SHP77 (cell line): ENCODE measurements at regions not wholly inside any gene's neighbourhood (a gene's known extent, or its start where the extent isn't known, plus 50 kb on each side); places are given as distances from the start of the nearest gene placed in this dataset.
"Not testable (repeated sequence)": the region's sequence is repeated elsewhere in the genome, so short reads cannot be mapped to it uniquely, and the experiment has no call there.

Experiments
- DNase-seq, 2 experiments: peaks; one replicate each; lab custom pipeline; 2025; lab: John Stamatoyannopoulos, UW

GRCh38 chr6:50962213-50962759 lies 143.6 kb downstream of the TFAP2B start:
- no peak for DNase-seq

GRCh38 chr6:50963952-50964351 lies 145.3 kb downstream of the TFAP2B start:
- DNase-seq: no peak

DNA sequence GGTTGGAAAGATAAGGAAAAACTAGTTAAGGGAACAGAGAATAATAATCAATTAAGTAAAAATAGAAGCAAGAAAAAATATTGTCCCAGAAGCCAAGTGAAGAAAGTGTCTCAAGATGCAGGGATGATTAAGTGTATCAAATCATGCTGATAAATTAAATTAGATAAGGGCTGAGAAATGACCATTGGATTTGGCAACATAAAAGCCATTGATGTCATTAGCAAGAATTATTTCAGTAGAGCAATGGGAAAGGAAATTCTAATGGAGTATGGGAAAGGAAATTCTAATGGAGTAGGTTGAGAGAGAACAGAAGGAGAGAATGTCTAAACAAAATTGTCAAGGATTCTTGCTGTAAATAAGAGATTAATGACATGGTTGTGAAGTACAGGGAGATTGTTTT lies 146.8 kb downstream of the TFAP2B start:
- DNase-seq: no peak

- DNase-seq: no peak
These were observed 147.9 kb downstream of the TFAP2B start for GRCh38 chr6:50966532-50966931.

- no peak for DNase-seq
These were observed 148.3 kb downstream of the TFAP2B start for GRCh38 chr6:50966986-50967385.

DNA sequence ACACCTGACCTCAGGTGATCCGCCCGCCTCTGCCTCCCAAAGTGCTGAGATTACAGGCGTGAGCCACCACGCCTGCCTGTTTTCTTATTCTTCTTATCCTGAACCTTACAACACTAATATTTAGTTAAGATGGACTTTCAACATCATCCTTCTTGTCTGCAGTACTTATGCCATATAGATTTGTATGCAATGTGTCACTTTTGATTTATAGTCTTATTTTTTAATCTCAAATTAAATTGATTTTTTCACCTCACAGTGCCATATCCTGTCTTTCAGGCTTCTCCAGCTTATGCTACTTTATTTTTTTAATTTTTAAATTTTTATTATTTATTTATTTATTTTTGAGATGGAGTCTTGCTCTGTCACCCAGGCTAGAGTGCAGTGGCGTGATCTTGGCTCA lies 149.6 kb downstream of the TFAP2B start:
- DNase-seq: not testable (repeated sequence)

DNA sequence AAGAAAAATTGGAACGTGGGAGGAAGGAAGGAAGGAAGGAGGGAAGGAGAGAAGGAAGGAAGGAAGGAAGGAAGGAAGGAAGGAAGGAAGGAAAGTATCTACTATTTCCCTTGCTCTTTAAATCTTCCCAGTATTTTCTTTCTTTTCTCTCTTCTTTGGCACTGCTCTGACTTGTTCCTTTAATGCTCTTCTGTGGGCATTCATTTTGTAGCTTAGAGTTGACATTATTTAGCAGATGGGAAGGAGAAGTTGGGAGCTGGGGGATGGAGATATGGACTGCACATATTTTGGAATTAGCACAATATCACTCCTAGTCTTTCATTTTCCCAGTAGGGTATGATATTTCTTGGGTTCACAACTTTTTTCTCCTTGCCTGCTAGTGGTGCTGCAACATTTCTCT lies 152.2 kb downstream of the TFAP2B start:
- DNase-seq: no peak

DNA sequence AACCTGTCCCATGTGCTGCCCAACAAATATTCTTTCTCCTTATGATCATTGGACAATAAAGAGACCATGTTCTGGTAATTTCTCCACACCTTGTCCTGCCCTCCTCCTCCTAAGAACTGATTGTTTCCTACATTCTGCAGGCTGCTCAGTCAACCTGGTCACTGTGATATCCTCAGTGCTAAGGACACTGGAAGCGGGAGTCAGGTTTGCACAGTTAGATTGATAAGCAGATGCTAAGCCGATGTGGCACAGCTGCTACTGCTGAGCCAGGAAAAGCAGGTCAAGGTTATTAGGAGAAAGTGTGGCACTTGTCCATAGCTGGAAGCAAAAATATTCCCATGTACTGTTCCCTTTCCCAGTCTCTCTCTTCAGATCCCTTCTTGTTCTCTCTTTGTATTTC lies 154.8 kb downstream of the TFAP2B start:
- DNase-seq: no peak

GRCh38 chr6:50974319-50974718 lies 155.6 kb downstream of the TFAP2B start:
- no peak for DNase-seq

DNA sequence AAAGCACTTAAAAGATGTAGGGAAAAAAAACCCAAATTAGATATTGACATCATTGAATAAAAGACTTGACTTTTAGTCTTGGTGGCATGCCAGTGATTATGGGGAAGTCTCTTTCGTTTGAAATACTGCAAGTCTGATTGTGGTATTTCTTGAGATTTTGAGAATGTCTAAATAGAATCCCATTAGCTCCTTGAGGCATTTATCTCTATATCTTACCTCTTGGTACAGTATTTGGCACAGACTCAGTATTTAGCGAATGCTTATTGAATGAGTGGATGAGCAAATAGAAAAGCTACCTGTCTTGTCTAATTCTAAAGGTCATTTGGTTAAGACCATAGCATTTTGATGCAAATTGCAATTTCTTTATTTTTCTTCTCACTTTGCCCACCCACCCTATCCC lies 156.5 kb downstream of the TFAP2B start:
- DNase-seq: no peak

DNA sequence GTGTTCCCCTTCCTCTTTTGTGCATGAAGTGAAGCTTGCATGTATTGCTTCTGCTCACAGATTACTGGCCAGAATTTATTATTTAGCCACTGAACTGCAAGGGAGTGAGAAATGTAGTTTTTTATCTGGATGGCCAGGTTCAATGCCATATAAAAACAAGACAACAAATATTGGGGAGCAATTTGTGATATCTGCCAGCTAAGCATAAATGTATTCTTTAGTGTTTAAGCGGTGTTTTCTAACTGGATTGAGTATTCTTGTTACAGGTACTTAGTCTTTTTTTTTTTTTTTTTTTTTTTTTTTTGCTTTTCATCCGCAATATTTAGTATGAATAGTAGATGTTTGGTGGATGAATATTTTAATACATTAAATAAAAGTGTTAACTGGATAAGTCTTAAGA lies 158.2 kb downstream of the TFAP2B start:
- no peak for DNase-seq

GRCh38 chr6:50977796-50978195 lies 159.1 kb downstream of the TFAP2B start:
- DNase-seq: no peak

- no peak for DNase-seq
These were observed 159.9 kb downstream of the TFAP2B start for GRCh38 chr6:50978380-50979170.

DNA sequence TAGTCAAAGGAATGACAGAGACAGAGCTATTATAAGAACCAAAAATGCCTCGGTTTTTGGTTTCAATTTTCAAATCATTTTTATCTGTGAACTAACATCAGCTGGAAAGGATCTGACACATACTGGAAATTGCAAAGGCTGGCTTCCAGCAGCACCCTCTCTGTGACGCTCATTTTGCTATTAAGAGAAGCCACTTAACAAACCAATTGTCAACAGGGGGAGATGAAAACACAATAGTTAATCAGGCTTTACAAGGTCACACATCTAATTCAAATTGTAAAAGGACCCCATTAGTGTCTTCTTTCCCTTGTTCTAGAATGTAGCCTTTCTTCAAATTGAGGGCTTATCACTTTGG lies 160.5 kb downstream of the TFAP2B start:
- no peak for DNase-seq

DNA sequence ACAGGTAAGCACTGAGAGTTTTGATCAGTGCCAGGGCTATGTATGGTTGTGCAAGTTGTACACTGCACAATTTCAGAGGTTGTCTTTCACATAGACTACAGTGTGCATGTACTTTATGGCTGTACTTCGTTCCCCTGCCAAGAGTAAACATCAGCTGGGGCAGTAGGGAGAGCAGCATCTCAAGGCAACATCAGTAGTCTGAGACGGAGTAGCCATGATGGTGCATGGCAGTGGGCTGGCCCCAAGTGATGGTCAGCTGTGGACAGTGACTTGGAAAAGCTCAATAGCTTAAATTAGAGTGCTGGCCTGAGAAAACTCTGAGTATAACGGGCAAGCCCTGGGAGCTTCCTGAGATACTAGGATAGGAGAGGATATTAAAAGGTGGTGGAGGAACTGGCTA lies 165.5 kb downstream of the TFAP2B start:
- DNase-seq: no peak

DNA sequence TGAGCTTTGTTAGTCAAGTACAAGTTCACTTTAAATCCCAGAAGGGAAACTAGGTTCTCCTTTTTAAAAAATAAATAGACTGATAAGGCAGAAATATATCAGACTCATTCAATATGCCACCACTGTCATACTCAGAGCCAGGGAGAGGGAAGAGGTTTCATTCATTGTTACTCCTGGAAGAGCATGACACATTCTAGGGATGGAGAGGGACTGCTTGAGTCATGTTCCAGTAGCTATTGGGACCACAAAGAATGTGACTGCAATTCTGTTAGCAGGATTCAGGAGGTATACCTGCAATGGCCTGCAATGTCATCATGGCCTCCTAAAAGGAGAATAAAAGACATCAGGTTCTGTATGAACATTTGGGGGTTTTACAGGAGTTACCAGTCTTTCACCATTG lies 167.6 kb downstream of the TFAP2B start:
- no peak for DNase-seq

DNA sequence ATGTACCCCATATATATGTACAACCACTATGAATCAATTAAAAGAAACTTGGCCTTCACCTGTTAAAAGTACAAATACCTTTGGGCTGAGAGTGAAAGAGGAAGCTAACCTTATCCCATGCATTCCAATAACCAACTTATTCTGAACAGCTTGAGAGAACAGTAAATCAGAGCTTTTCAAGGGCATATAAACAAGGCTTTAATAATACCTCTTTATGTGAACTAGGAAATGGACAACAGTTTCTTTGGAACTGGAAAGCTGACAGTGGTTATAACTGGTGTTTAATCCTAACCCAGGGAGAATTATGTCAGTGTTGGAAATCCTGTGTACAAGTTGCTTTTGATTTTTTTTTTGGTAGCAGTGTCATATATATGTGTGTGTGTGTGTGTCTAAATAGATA lies 170.5 kb downstream of the TFAP2B start:
- DNase-seq: no peak

DNA sequence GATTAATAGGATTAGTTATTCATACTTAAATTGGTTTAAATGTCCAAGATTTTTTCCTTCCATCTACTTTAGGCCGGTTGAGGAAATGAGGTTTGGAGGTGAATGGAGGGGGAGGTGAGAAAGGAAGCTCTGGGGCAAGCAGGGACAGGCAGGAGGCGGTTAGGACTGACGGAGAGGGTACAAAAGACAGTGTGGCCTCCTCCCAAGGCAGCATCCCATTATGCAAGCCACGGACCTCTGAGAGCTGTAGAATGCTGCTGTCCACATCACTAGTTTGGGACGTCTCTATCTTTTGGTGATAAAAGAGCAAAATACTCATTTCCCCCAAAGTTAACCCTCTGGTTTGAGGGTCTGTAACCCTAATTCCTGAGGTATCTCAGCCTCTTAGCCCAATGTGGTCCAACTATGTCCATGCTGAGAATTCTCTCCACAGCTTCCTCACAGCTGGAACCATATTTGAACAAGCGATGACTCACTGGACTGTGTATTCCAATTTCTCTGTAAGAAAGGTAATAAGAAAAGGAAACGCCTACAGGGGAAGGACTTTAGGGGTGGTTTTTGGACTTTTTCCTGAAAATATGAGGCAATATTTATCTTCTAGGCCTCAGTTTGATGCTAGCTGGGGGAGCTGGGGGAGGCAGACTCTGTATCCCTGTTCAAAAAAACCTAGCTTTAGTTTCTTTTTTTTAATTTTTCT lies 172.2 kb downstream of the TFAP2B start:
- peak in 1 of 2 experiments; percentile 8 for DNase-seq

- DNase-seq: no peak
These were observed 173.6 kb downstream of the TFAP2B start for GRCh38 chr6:50992232-50992631.

GRCh38 chr6:50992704-50993625 lies 174.3 kb downstream of the TFAP2B start:
- no peak for DNase-seq

- no peak for DNase-seq
These were observed 175.5 kb downstream of the TFAP2B start for GRCh38 chr6:50993941-50994720.

- no peak for DNase-seq
These were observed 176.4 kb downstream of the TFAP2B start for GRCh38 chr6:50995036-50995435.
